ENCODE measurements at regions not wholly inside any gene's neighbourhood (a gene's known extent, or its start where the extent isn't known, plus 50 kb on each side); places are given as distances from the start of the nearest gene placed in this dataset.

DNA sequence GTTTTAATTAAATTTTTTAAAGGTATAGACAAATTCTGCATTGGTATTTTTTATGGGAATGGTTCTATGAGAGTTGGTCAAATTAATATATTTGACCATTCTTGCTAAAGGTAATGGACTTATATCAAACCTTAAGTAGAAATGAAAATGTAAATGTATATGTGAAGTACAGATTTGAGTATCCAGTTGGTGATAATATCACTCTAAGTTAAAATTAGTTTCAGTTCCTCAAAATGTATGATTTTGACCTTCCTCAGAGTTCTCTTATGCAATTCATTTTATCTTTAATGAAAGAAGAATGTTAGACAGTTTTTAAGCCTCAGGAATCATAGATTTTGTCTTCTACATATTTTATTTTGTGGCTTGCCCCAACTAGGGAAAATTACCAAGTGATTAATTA, 1291.5 kb upstream of the B3GALT2 start:
- no peak for DNase-seq (ENCODE audit: extremely low read depth, low read depth)
- TF ChIP-seq, protein P1, sequence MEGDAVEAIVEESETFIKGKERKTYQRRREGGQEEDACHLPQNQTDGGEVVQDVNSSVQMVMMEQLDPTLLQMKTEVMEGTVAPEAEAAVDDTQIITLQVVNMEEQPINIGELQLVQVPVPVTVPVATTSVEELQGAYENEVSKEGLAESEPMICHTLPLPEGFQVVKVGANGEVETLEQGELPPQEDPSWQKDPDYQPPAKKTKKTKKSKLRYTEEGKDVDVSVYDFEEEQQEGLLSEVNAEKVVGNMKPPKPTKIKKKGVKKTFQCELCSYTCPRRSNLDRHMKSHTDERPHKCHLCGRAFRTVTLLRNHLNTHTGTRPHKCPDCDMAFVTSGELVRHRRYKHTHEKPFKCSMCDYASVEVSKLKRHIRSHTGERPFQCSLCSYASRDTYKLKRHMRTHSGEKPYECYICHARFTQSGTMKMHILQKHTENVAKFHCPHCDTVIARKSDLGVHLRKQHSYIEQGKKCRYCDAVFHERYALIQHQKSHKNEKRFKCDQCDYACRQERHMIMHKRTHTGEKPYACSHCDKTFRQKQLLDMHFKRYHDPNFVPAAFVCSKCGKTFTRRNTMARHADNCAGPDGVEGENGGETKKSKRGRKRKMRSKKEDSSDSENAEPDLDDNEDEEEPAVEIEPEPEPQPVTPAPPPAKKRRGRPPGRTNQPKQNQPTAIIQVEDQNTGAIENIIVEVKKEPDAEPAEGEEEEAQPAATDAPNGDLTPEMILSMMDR (IDR thresholded peaks at IDR 0.05; ENCODE audit: low read depth, low read length), result no peak

DNA sequence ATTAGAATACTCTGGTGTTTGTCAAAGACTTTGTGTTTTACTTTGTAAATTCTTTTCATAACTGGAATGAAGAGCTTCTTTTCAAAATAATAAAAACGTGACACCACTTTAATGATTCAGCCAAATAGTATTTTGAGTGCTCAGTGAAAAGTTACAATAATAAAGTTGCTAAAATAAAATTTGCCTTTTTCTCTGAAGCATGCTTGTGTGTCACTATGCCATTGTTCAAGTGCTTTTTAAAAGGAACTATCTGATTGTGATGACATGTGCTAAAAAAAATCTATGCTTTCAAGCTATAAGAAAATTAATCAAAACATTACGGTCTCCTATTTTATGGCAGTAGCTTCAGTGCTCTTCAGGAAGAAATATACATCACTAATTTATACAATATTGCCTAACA, 1290.5 kb upstream of the B3GALT2 start:
- TF ChIP-seq, protein P1 (IDR thresholded peaks at IDR 0.05; ENCODE audit: low read depth, low read length), result no peak
- no peak for DNase-seq (ENCODE audit: extremely low read depth, low read depth)

GRCh38 chr1:194476351-194476750, 1289.9 kb upstream of the B3GALT2 start:
- TF ChIP-seq, protein P1 (IDR thresholded peaks at IDR 0.05; ENCODE audit: low read depth, low read length), result no peak

GRCh38 chr1:194474701-194475100, 1288.3 kb upstream of the B3GALT2 start:
- DNase-seq (ENCODE audit: extremely low read depth, low read depth), result no peak
- TF ChIP-seq, protein P1 (IDR thresholded peaks at IDR 0.05; ENCODE audit: low read depth, low read length), result no peak

More at GRCh38 chr1:194476351-194476750, 1289.9 kb upstream of the B3GALT2 start:
- no peak for DNase-seq (ENCODE audit: extremely low read depth, low read depth)

DNA sequence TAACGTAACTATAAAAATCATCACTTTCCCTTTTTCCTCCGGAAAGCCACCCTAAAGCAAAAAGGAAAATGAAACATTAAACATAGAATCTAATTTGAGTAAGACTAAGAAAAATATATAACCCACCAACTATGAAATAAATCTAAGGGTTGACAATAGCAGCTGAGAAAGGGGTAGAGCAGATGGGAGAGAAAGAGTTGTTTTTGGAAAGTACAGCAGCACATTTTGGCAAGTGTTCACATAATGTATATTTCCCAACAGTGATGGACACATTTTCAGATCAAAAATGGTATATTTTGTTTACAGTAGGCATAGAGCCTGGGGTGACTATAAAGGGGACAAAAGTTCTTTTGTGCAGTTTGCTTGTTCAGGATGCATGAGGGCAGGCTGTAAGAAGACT, 1287.4 kb upstream of the B3GALT2 start:
- DNase-seq (ENCODE audit: extremely low read depth, low read depth), result no peak
- TF ChIP-seq, protein P1 (IDR thresholded peaks at IDR 0.05; ENCODE audit: low read depth, low read length), result no peak

DNA sequence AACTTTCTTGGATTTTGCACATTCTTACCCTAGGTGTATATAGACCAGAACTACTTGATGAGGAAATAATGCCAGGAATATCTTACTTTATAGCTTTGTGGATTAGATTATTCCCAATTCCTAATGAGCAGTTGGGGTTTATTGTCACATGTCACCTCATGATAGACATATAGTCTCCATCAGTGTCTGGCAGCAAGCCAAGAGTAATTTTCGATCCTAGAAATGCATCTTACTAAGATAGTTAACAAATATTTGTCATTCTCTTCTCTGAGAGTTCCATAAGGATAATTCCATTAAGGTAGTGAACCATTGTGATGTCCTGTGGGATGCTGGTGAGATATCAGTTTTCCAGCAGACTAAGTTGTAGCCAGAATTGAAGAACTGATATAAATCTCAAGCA, 1282.9 kb upstream of the B3GALT2 start:
- TF ChIP-seq, protein P1 (IDR thresholded peaks at IDR 0.05; ENCODE audit: low read depth, low read length), result no peak
- DNase-seq (ENCODE audit: extremely low read depth, low read depth), result no peak

DNA sequence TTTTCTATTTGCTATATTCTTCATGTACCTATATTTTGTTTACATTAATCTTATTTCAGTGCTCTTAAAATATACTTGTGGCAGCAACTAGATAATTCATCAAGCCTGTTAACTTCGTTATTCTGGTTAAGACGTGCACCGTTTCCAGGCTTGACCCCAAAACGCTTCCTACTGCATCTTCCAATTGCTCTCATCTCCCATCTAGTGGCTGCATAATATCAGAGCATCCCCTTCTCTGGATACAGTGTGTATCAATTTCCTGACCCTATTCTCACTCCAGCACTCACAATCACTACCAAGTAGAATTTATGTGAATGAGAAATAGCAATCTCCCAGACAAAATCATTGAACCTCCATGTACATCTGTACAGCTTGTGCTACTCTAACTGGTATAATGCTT, 1280.3 kb upstream of the B3GALT2 start:
- DNase-seq (ENCODE audit: extremely low read depth, low read depth), result no peak
- TF ChIP-seq, protein P1 (IDR thresholded peaks at IDR 0.05; ENCODE audit: low read depth, low read length), result no peak
